Neural progenitor cell (in vitro differentiated cells): ENCODE measurements at regions not wholly inside any gene's neighbourhood (a gene's known extent, or its start where the extent isn't known, plus 50 kb on each side); places are given as distances from the start of the nearest gene placed in this dataset.

ENCODE experiments used
- DNase-seq: peaks from one replicate; pipeline ENCODE4 v3.0.0-alpha.2; 2016; ENCODE audit warnings: low spot score
- H2AFZ ChIP-seq: fragments of 200-600 bp; sonication (generic); replicated peaks from 2 replicates; pipeline ENCODE4 v1.6.1; 2016; ENCODE audit warnings: antibody characterized with exemption
- H3F3A ChIP-seq: fragments of 200-600 bp; sonication (generic); 2 replicates; pipeline ENCODE4 v1.6.1; 2016; ENCODE audit warnings: antibody characterized with exemption, low read depth
- H3K27ac ChIP-seq: fragments of 200-600 bp; sonication (generic); 2 replicates; pipeline ENCODE4 v1.5.1; 2016; ENCODE audit warnings: mild to moderate bottlenecking
- H3K27me3 ChIP-seq: fragments of 200-600 bp; sonication (generic); 2 replicates; pipeline ENCODE4 v1.6.1; 2016; ENCODE audit warnings: mild to moderate bottlenecking, moderate library complexity
- H3K36me3 ChIP-seq: fragments of 200-600 bp; sonication (generic); 2 replicates; pipeline ENCODE4 v1.5.1; 2016
- H3K4me1 ChIP-seq: fragments of 200-600 bp; sonication (generic); 2 replicates; pipeline ENCODE4 v1.6.1; 2016; ENCODE audit warnings: mixed run types
- H3K4me2 ChIP-seq: fragments of 200-600 bp; sonication (generic); 2 replicates; pipeline ENCODE4 v1.6.1; 2016
- H3K4me3 ChIP-seq: fragments of 200-600 bp; sonication (generic); 2 replicates; pipeline ENCODE4 v1.5.1; 2016
- H3K79me2 ChIP-seq: fragments of 200-600 bp; sonication (generic); 2 replicates; pipeline ENCODE4 v1.6.1; 2016; ENCODE audit warnings: low read depth
- H3K9ac ChIP-seq: fragments of 200-600 bp; sonication (generic); 2 replicates; pipeline ENCODE4 v1.6.1; 2016
- H3K9me3 ChIP-seq: fragments of 200-600 bp; sonication (generic); 2 replicates; pipeline ENCODE4 v1.5.1; 2016; ENCODE audit warnings: low read depth
- H4K20me1 ChIP-seq: fragments of 200-600 bp; sonication (generic); 2 replicates; pipeline ENCODE4 v1.6.1; 2016; ENCODE audit warnings: low read depth
- H3K27ac Mint-ChIP-seq: 3 replicates; pipeline ENCODE4 v1.8.0; 2021; ENCODE audit warnings: mixed read lengths
- H3K27me3 Mint-ChIP-seq: 2 replicates; pipeline ENCODE4 v1.8.0; 2022; ENCODE audit warnings: low read depth, mild to moderate bottlenecking, inconsistent platforms, moderate library complexity, mixed read lengths; ENCODE audit not compliant: insufficient read depth
- H3K36me3 Mint-ChIP-seq: 3 replicates; pipeline ENCODE4 v1.8.0; 2021; ENCODE audit warnings: mixed read lengths
- H3K4me1 Mint-ChIP-seq: 3 replicates; pipeline ENCODE4 v1.8.0; 2021; ENCODE audit warnings: mixed read lengths
- H3K4me3 Mint-ChIP-seq: 3 replicates; pipeline ENCODE4 v1.8.0; 2021; ENCODE audit warnings: mild to moderate bottlenecking, moderate library complexity, mixed read lengths
- H3K9me3 Mint-ChIP-seq: 3 replicates; pipeline ENCODE4 v1.8.0; 2020; ENCODE audit warnings: mixed read lengths
- EZH2 ChIP-seq: fragments of 200-600 bp; sonication (generic); IDR thresholded peaks from 2 replicates; pipeline ENCODE4 v1.6.1; 2017; ENCODE audit warnings: antibody characterized with exemption, mild to moderate bottlenecking, moderate library complexity
- EZH2phosphoT487 ChIP-seq: fragments of 200-600 bp; sonication (generic); IDR thresholded peaks from 2 replicates; pipeline ENCODE4 v1.6.1; 2017; ENCODE audit warnings: antibody characterized with exemption
- TF ChIP-seq, protein P1 (sequence below): fragments of 200-600 bp; sonication (generic); IDR thresholded peaks from 2 replicates; pipeline ENCODE4 v1.5.1; 2017; ENCODE audit warnings: antibody characterized with exemption, mild to moderate bottlenecking

DNA sequence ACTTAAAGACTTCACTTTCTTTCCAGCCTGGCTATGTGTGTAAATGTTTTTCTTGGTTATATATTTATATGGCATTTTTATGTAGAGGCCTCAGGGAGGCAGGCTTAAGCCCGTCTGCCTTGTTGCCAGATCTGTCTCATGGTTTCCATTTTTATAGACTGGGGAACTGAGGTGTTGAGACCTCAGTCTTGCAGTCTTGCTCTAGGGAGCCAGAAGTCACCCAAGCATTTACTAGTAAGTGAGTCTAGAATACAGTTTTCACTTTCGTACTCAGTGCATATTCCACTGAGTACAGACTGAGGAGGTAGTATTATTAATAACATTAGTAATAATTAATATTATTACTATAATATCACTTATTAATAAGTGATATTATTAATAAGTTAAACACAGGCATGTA lies 161.4 kb downstream of the UCK2 start:
- H4K20me1 ChIP-seq, result no peaks in the 10 kb centered on the region
- H3K4me3 Mint-ChIP-seq, result no peak overlapping the region
- H3K79me2 ChIP-seq, result no peaks in the 10 kb centered on the region
- H3K4me3 ChIP-seq, result no peak overlapping the region
- H3K4me1 ChIP-seq, result no peaks in the 10 kb centered on the region
- H3K27me3 Mint-ChIP-seq, result no peaks in the 10 kb centered on the region
- no peak overlapping the region for H2AFZ ChIP-seq
- no peaks in the 10 kb centered on the region for H3K36me3 Mint-ChIP-seq
- H3K4me1 Mint-ChIP-seq, result no peaks in the 10 kb centered on the region
- no peaks in the 10 kb centered on the region for H3K9me3 Mint-ChIP-seq
- TF ChIP-seq, protein P1, sequence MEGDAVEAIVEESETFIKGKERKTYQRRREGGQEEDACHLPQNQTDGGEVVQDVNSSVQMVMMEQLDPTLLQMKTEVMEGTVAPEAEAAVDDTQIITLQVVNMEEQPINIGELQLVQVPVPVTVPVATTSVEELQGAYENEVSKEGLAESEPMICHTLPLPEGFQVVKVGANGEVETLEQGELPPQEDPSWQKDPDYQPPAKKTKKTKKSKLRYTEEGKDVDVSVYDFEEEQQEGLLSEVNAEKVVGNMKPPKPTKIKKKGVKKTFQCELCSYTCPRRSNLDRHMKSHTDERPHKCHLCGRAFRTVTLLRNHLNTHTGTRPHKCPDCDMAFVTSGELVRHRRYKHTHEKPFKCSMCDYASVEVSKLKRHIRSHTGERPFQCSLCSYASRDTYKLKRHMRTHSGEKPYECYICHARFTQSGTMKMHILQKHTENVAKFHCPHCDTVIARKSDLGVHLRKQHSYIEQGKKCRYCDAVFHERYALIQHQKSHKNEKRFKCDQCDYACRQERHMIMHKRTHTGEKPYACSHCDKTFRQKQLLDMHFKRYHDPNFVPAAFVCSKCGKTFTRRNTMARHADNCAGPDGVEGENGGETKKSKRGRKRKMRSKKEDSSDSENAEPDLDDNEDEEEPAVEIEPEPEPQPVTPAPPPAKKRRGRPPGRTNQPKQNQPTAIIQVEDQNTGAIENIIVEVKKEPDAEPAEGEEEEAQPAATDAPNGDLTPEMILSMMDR, result no peak
- no peak for TF ChIP-seq EZH2phosphoT487
- TF ChIP-seq EZH2, result no peak
- H3F3A ChIP-seq, result no peaks in the 10 kb centered on the region
- H3K9ac ChIP-seq, result no peak overlapping the region
- no peaks in the 10 kb centered on the region for H3K27me3 ChIP-seq
- no peak overlapping the region for H3K4me2 ChIP-seq
- no peak overlapping the region for H3K27ac Mint-ChIP-seq
- H3K27ac ChIP-seq, result no peak overlapping the region
- H3K36me3 ChIP-seq, result no peaks in the 10 kb centered on the region
- no peaks in the 10 kb centered on the region for H3K9me3 ChIP-seq
- DNase-seq, result no peak

DNA sequence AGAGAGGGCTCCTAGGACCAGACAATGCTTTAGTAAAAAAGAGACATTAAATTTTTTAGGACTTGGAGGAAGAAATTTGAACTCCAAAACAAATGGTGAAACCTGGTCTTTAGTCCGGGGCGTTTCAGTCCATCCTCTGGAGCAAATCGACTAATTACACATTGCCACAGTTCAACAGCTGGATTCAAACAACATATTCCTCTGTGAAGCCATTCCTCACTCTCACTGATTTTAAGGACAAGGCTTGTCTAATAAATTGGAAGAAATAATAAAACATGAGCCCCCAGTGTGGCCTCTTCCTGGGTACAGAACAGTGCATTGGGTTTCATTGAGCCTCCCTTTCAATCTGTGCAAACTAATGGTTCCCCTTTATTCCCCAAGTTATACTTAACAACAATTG lies 165.1 kb downstream of the UCK2 start:
- no peaks in the 10 kb centered on the region for H3K9me3 Mint-ChIP-seq
- Histone ChIP-seq H3K9me3 (no peaks in the 10 kb centered on the region), H3K9ac (no peak overlapping the region), H3K4me2 (no peak overlapping the region), H3F3A (no peaks in the 10 kb centered on the region), H3K27me3 (no peaks in the 10 kb centered on the region), H3K27ac (no peak overlapping the region), H3K36me3 (no peaks in the 10 kb centered on the region), H3K79me2 (no peaks in the 10 kb centered on the region), H4K20me1 (no peaks in the 10 kb centered on the region), H3K4me3 (no peak overlapping the region), H3K4me1 (no peaks in the 10 kb centered on the region), H2AFZ (no peak overlapping the region)
- peaks cover 2% of the 10 kb centered on the region for H3K27me3 Mint-ChIP-seq
- H3K4me1 Mint-ChIP-seq, result no peaks in the 10 kb centered on the region
- no peak overlapping the region for H3K4me3 Mint-ChIP-seq
- TF ChIP-seq EZH2 (no peak), EZH2phosphoT487 (no peak)
- TF ChIP-seq, protein P1, result no peak
- H3K27ac Mint-ChIP-seq, result no peak overlapping the region
- no peaks in the 10 kb centered on the region for H3K36me3 Mint-ChIP-seq
- no peak for DNase-seq

DNA sequence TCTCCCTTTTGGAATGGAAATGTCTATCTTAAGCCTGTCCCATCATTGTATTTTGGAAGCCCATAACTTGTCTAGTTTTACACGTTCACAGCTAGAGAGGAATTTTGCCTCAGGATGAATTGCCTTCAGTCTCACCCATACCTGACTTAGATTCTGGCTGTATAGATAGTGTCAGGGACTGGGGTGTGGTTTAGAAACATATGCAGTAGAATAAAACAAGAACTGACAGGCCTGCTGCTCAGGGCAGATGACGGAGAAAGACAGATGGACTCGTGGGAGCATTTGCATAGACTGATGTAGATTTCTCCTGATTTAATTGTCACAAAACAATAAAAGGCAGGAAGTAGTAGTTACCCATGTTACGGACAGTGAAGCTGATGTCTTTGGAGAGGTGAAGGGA lies 166.7 kb downstream of the UCK2 start:
- Histone ChIP-seq H3K4me1 (no peaks in the 10 kb centered on the region), H3K4me2 (no peak overlapping the region), H3K79me2 (no peaks in the 10 kb centered on the region), H4K20me1 (no peaks in the 10 kb centered on the region), H3K9ac (no peak overlapping the region), H3K36me3 (no peaks in the 10 kb centered on the region), H3K4me3 (no peak overlapping the region), H2AFZ (no peak overlapping the region), H3F3A (no peaks in the 10 kb centered on the region), H3K27ac (no peak overlapping the region), H3K9me3 (no peaks in the 10 kb centered on the region), H3K27me3 (no peaks in the 10 kb centered on the region)
- DNase-seq, result no peak
- Mint-ChIP-seq H3K9me3 (no peaks in the 10 kb centered on the region), H3K27ac (no peak overlapping the region), H3K36me3 (no peaks in the 10 kb centered on the region), H3K4me3 (no peak overlapping the region), H3K27me3 (peaks cover 2% of the 10 kb centered on the region), H3K4me1 (no peaks in the 10 kb centered on the region)
- TF ChIP-seq EZH2 (no peak), EZH2phosphoT487 (no peak)
- TF ChIP-seq, protein P1, result no peak

DNA sequence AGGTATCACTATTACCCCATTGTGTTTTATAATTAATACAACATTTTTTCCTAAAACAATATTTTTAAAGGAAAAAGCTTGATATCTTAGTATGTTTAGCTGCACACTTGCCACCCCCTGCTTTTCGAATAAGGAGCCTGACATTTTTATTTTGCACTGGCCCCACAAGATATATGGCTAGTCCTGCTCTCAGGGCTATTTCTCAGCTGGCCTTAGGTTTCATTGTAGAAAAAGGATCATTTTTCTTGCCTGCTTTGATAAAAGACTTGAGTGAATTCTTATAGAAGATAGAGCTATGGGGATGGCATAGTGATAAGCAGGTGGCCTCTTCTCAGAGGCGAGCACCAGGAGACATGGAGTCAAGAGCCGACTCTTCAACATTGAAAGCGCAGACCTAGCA lies 167.0 kb downstream of the FAM78B start:
- no peaks in the 10 kb centered on the region for H3K36me3 Mint-ChIP-seq
- H3K27ac ChIP-seq, result no peak overlapping the region
- H3K27me3 Mint-ChIP-seq, result peaks cover 2% of the 10 kb centered on the region
- no peaks in the 10 kb centered on the region for H3K9me3 ChIP-seq
- no peak overlapping the region for H3K4me3 ChIP-seq
- H2AFZ ChIP-seq, result no peak overlapping the region
- no peaks in the 10 kb centered on the region for H4K20me1 ChIP-seq
- no peak overlapping the region for H3K9ac ChIP-seq
- no peak overlapping the region for H3K4me2 ChIP-seq
- no peak overlapping the region for H3K4me3 Mint-ChIP-seq
- peaks cover under 1% of the 10 kb centered on the region for H3K9me3 Mint-ChIP-seq
- no peaks in the 10 kb centered on the region for H3K4me1 Mint-ChIP-seq
- DNase-seq, result no peak
- no peaks in the 10 kb centered on the region for H3K36me3 ChIP-seq
- no peaks in the 10 kb centered on the region for H3K4me1 ChIP-seq
- no peaks in the 10 kb centered on the region for H3K27me3 ChIP-seq
- no peaks in the 10 kb centered on the region for H3F3A ChIP-seq
- H3K79me2 ChIP-seq, result no peaks in the 10 kb centered on the region
- TF ChIP-seq EZH2phosphoT487, result no peak
- TF ChIP-seq, protein P1, result no peak
- no peak for TF ChIP-seq EZH2
- no peak overlapping the region for H3K27ac Mint-ChIP-seq
